ENCODE measurements at regions not wholly inside any gene's neighbourhood (a gene's known extent, or its start where the extent isn't known, plus 50 kb on each side); places are given as distances from the start of the nearest gene placed in this dataset.

GRCh38 chr10:58982470-58983239, 193.8 kb upstream of the PHYHIPL start:
- TF ChIP-seq, protein P1, sequence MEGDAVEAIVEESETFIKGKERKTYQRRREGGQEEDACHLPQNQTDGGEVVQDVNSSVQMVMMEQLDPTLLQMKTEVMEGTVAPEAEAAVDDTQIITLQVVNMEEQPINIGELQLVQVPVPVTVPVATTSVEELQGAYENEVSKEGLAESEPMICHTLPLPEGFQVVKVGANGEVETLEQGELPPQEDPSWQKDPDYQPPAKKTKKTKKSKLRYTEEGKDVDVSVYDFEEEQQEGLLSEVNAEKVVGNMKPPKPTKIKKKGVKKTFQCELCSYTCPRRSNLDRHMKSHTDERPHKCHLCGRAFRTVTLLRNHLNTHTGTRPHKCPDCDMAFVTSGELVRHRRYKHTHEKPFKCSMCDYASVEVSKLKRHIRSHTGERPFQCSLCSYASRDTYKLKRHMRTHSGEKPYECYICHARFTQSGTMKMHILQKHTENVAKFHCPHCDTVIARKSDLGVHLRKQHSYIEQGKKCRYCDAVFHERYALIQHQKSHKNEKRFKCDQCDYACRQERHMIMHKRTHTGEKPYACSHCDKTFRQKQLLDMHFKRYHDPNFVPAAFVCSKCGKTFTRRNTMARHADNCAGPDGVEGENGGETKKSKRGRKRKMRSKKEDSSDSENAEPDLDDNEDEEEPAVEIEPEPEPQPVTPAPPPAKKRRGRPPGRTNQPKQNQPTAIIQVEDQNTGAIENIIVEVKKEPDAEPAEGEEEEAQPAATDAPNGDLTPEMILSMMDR (IDR thresholded peaks at IDR 0.05): no peak
- no peak for TF ChIP-seq MAX (IDR thresholded peaks at IDR 0.05)
- no peak for TF ChIP-seq REST (IDR thresholded peaks at IDR 0.05)
- TF ChIP-seq POLR2A (IDR thresholded peaks at IDR 0.05; ENCODE audit: low read length): no peak
- no peak for TF ChIP-seq EHMT2 (IDR thresholded peaks at IDR 0.05; ENCODE audit: low read depth)
- no peak for TF ChIP-seq EP300 (IDR thresholded peaks at IDR 0.05)
- TF ChIP-seq RFX5 (IDR thresholded peaks at IDR 0.05): no peak
- no peak for TF ChIP-seq TP53 (CRISPR knock-in tag; IDR thresholded peaks at IDR 0.05)
- TF ChIP-seq ZFP36 (IDR thresholded peaks at IDR 0.05; ENCODE audit: borderline replicate concordance, partially characterized antibody): no peak
- TF ChIP-seq BHLHE40 (IDR thresholded peaks at IDR 0.05; ENCODE audit: low read depth, low read length): no peak
